RCC 7860 (cell line): ENCODE measurements at regions not wholly inside any gene's neighbourhood (a gene's known extent, or its start where the extent isn't known, plus 50 kb on each side); places are given as distances from the start of the nearest gene placed in this dataset.
A peak's percentile ranks its signal among the peaks of the same experiment; 100 is the strongest.
"Not testable (repeated sequence)": the region's sequence is repeated elsewhere in the genome, so short reads cannot be mapped to it uniquely, and the experiment has no call there.

ENCODE experiments used
- DNase-seq: peaks from one replicate; pipeline ENCODE4 v3.0.0-alpha.2; 2015; ENCODE audit warnings: low spot score
- FAIRE-seq: peaks from 2 replicates; lab custom pipeline; 2012; peaks lifted over from hg19 to GRCh38; lab: Jason Lieb, UNC

- not testable (repeated sequence) for FAIRE-seq, DNase-seq
Observed at GRCh38 chr4:4090720-4091119, 136.0 kb downstream of the OTOP1 start.

GRCh38 chr4:4092159-4092558 lies 134.6 kb downstream of the OTOP1 start:
- not testable (repeated sequence) for DNase-seq, FAIRE-seq

- FAIRE-seq, DNase-seq: not testable (repeated sequence)
Observed at GRCh38 chr4:4099610-4100009, 127.1 kb downstream of the OTOP1 start.

- not testable (repeated sequence) for FAIRE-seq, DNase-seq
Observed at GRCh38 chr4:4106923-4107322, 119.8 kb downstream of the OTOP1 start.

GRCh38 chr4:4107411-4108107 lies 119.2 kb downstream of the OTOP1 start:
- peak; percentile 5 for DNase-seq
- not testable (repeated sequence) for FAIRE-seq

- FAIRE-seq, DNase-seq: not testable (repeated sequence)
Observed at GRCh38 chr4:4115381-4115780, 111.3 kb downstream of the OTOP1 start.

GRCh38 chr4:4116901-4117300 lies 109.8 kb downstream of the OTOP1 start:
- FAIRE-seq: not testable (repeated sequence)
- peak; percentile 3 for DNase-seq

- FAIRE-seq: not testable (repeated sequence)
Observed at GRCh38 chr4:4134368-4134767, 92.4 kb downstream of the OTOP1 start.

GRCh38 chr4:4136621-4137020 lies 90.1 kb downstream of the OTOP1 start:
- DNase-seq: not testable (repeated sequence)

More at GRCh38 chr4:4134368-4134767, 92.4 kb downstream of the OTOP1 start:
- DNase-seq: not testable (repeated sequence)

More at GRCh38 chr4:4136621-4137020, 90.1 kb downstream of the OTOP1 start:
- peak; percentile 62 for FAIRE-seq
